HL-60 (cell line): ENCODE measurements at regions not wholly inside any gene's neighbourhood (a gene's known extent, or its start where the extent isn't known, plus 50 kb on each side); places are given as distances from the start of the nearest gene placed in this dataset.

Experiments
- DNase-seq, 2 experiments: peaks; one replicate each; pipeline ENCODE4 v3.0.0-alpha.2; 2010 to 2020; ENCODE audit warnings: low read depth in 1 of 2, low spot score in 1 of 2
- H3K27ac ChIP-seq: fragments of 250-450 bp; sonication (Bioruptor Pico); replicated peaks from 2 replicates; pipeline ENCODE4 v1.5.1; 2020; ENCODE audit warnings: mild to moderate bottlenecking, moderate library complexity
- H3K27me3 ChIP-seq: fragments of 250-450 bp; sonication (Bioruptor Pico); 2 replicates; pipeline ENCODE4 v1.5.1; 2021; ENCODE audit warnings: mild to moderate bottlenecking, moderate library complexity; ENCODE audit not compliant: insufficient read depth, poor library complexity, severe bottlenecking
- H3K4me3 ChIP-seq: replicated peaks from 2 replicates; pipeline ENCODE4 v1.5.1; 2011; ENCODE audit warnings: mild to moderate bottlenecking, control low read depth, low read length; ENCODE audit not compliant: insufficient read depth
- GABPA ChIP-seq: IDR thresholded peaks from 2 replicates; pipeline ENCODE4 v1.6.1; 2012; ENCODE audit warnings: low read depth
- POLR2AphosphoS5 ChIP-seq: IDR thresholded peaks from 2 replicates; pipeline ENCODE4 v1.6.1; 2012; ENCODE audit warnings: low read depth
- SPI1 ChIP-seq: IDR thresholded peaks from 2 replicates; pipeline ENCODE4 v1.6.1; 2012; ENCODE audit warnings: low read depth, mild to moderate bottlenecking, borderline replicate concordance
- TF ChIP-seq, protein P1 (sequence below): IDR thresholded peaks from 2 replicates; pipeline ENCODE4 v1.6.1; 2012; ENCODE audit warnings: low read depth; ENCODE audit not compliant: insufficient replicate concordance
- TF ChIP-seq, protein P2 (sequence below): IDR thresholded peaks from one replicate; pipeline ENCODE4 v1.5.1; 2011; ENCODE audit warnings: low read length, control low read depth, inconsistent platforms; ENCODE audit not compliant: insufficient read depth

DNA sequence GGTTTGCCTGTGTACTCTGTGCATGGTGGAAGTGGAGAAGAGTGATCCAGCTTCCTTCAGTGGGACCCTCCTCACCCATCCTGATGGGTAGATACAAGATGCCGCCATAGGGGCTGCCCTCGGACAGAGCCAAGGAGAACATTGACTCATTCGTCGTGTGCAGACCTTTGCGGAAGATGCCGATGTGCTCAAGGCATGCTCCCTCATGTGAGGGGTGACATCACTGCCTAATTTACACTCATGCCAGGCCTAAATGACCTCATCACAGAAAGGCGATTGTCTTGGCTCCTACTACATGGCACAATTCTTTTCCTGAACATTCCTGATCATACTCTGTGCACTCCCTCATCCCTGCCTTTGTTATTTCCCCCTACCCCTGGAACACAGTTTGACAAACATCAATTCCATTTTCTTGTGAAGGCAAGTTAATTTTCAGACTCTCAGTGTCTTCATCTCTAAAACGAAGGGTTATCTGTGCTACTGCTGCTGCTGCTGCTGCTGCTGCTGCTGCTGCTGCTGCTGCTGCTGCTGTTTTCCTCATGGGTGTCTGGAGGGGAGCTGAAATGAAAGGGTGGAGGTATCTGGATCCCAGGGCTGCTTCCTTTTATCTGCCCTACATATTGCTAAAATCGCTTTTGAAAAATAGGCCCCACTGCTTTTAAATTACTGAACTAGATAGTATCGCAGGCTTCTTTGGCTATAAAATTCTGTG, 146.5 kb upstream of the ARGLU1 start:
- H3K4me3 ChIP-seq: no peak overlapping the region
- H3K27ac ChIP-seq: no peak overlapping the region
- DNase-seq: no peak
- no peaks in the 10 kb centered on the region for H3K27me3 ChIP-seq
- no peak for TF ChIP-seq GABPA
- TF ChIP-seq, protein P1, sequence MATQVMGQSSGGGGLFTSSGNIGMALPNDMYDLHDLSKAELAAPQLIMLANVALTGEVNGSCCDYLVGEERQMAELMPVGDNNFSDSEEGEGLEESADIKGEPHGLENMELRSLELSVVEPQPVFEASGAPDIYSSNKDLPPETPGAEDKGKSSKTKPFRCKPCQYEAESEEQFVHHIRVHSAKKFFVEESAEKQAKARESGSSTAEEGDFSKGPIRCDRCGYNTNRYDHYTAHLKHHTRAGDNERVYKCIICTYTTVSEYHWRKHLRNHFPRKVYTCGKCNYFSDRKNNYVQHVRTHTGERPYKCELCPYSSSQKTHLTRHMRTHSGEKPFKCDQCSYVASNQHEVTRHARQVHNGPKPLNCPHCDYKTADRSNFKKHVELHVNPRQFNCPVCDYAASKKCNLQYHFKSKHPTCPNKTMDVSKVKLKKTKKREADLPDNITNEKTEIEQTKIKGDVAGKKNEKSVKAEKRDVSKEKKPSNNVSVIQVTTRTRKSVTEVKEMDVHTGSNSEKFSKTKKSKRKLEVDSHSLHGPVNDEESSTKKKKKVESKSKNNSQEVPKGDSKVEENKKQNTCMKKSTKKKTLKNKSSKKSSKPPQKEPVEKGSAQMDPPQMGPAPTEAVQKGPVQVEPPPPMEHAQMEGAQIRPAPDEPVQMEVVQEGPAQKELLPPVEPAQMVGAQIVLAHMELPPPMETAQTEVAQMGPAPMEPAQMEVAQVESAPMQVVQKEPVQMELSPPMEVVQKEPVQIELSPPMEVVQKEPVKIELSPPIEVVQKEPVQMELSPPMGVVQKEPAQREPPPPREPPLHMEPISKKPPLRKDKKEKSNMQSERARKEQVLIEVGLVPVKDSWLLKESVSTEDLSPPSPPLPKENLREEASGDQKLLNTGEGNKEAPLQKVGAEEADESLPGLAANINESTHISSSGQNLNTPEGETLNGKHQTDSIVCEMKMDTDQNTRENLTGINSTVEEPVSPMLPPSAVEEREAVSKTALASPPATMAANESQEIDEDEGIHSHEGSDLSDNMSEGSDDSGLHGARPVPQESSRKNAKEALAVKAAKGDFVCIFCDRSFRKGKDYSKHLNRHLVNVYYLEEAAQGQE: no peak
- TF ChIP-seq SPI1: no peak
- no peak for TF ChIP-seq POLR2AphosphoS5
- TF ChIP-seq, protein P2, sequence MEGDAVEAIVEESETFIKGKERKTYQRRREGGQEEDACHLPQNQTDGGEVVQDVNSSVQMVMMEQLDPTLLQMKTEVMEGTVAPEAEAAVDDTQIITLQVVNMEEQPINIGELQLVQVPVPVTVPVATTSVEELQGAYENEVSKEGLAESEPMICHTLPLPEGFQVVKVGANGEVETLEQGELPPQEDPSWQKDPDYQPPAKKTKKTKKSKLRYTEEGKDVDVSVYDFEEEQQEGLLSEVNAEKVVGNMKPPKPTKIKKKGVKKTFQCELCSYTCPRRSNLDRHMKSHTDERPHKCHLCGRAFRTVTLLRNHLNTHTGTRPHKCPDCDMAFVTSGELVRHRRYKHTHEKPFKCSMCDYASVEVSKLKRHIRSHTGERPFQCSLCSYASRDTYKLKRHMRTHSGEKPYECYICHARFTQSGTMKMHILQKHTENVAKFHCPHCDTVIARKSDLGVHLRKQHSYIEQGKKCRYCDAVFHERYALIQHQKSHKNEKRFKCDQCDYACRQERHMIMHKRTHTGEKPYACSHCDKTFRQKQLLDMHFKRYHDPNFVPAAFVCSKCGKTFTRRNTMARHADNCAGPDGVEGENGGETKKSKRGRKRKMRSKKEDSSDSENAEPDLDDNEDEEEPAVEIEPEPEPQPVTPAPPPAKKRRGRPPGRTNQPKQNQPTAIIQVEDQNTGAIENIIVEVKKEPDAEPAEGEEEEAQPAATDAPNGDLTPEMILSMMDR: no peak

DNA sequence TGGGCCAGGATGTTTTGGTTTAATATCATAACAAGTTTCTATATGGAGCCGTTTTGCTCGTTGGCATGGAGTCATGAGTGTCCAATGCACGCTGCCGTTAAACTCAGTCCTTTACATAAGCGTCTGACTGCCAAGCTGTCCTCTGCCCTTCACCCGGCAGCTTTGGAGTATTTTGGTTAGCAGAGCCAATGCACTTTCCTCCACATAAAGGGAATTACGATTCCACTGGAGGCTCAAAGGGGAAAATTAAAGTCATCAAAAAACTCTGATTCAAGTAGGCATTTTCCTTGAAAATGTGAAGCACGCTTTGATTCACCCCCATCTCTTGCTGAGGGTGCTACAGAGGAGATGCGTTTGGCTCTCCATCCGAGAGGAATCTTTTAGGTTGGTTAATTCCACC, 144.4 kb upstream of the ARGLU1 start:
- H3K27ac ChIP-seq: no peak overlapping the region
- H3K27me3 ChIP-seq: peaks cover 2% of the 10 kb centered on the region
- H3K4me3 ChIP-seq: no peak overlapping the region
- no peak for DNase-seq
- TF ChIP-seq, protein P2: no peak

DNA sequence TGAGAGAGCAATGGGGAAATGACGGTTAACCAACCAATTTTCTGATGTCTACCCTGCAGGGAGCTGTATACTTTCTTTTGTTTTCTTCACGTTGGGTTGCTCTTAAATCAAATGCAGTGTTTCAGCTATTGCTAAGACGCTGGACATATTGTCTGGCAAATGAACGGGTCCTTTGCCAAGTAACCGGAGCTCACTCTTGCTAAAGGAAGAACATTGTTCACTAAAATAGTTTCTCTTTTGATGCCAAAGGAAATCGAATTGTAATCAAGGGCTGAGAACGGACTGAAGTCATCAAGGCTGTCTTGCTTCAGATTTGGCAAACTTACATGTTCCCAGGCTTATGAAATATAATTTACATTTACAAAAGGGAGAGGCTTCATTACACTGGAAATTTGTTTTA, 142.3 kb upstream of the ARGLU1 start:
- Histone ChIP-seq H3K4me3 (no peak overlapping the region), H3K27me3 (peaks cover 2% of the 10 kb centered on the region), H3K27ac (no peak overlapping the region)
- no peak for DNase-seq
- no peak for TF ChIP-seq GABPA
- TF ChIP-seq, protein P1: no peak
- TF ChIP-seq SPI1: no peak
- TF ChIP-seq, protein P2: no peak
- no peak for TF ChIP-seq POLR2AphosphoS5

DNA sequence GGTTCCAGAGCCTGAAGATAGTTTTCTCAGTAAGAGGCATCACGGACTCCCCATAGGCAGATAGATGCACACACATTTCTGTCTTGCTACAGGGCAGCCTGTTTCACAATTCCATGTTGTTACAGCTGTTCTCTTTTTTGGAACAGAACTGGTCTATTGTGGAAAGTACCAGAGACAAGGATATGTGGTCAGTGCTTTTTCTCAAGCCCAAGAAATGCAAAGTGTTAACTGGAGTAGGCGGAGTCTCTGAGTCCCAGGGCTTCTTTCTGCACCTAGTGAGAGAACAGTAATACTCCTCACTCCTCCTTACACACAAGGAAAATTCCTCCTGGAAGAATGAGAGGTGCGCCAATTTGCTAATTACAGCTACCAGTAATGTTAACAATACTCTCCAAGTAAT, 141.6 kb upstream of the ARGLU1 start:
- DNase-seq: no peak
- H3K27me3 ChIP-seq: peaks cover 2% of the 10 kb centered on the region
- no peak for TF ChIP-seq POLR2AphosphoS5
- no peak for TF ChIP-seq SPI1
- H3K27ac ChIP-seq: no peak overlapping the region
- H3K4me3 ChIP-seq: no peak overlapping the region
